H9 (cell line): ENCODE measurements at regions not wholly inside any gene's neighbourhood (a gene's known extent, or its start where the extent isn't known, plus 50 kb on each side); places are given as distances from the start of the nearest gene placed in this dataset.

ENCODE experiments used
- DNase-seq: peaks from one replicate; pipeline ENCODE4 v3.0.0-alpha.2; 2017
- H2AFZ ChIP-seq: one replicate; pipeline ENCODE4 v1.6.1; 2013; ENCODE audit warnings: mild to moderate bottlenecking, low read length, control low read depth, moderate library complexity
- H2AK5ac ChIP-seq: 2 replicates; pipeline ENCODE4 v1.6.1; 2013; ENCODE audit warnings: low read length, control low read depth, mixed read lengths; ENCODE audit not compliant: insufficient read length
- H2BK120ac ChIP-seq: one replicate; pipeline ENCODE4 v1.6.1; 2013; ENCODE audit warnings: low read depth, mild to moderate bottlenecking, low read length, control low read depth, inconsistent platforms; ENCODE audit not compliant: poor library complexity, severe bottlenecking
- H2BK12ac ChIP-seq: 2 replicates; pipeline ENCODE4 v1.6.1; 2013; ENCODE audit warnings: low read length, control low read depth, mixed read lengths, low read depth; ENCODE audit not compliant: insufficient read length
- H2BK15ac ChIP-seq: 2 replicates; pipeline ENCODE4 v1.6.1; 2013; ENCODE audit warnings: low read depth, low read length, control low read depth
- H2BK20ac ChIP-seq: one replicate; pipeline ENCODE4 v1.6.1; 2013; ENCODE audit warnings: low read depth, mild to moderate bottlenecking, low read length, control low read depth, inconsistent platforms; ENCODE audit not compliant: poor library complexity, severe bottlenecking
- H2BK5ac ChIP-seq: 2 replicates; pipeline ENCODE4 v1.6.1; 2013; ENCODE audit warnings: low read length, control low read depth, mixed read lengths; ENCODE audit not compliant: insufficient read length
- H3K14ac ChIP-seq: 2 replicates; pipeline ENCODE4 v1.6.1; 2013; ENCODE audit warnings: low read length, control low read depth; ENCODE audit not compliant: insufficient read depth
- H3K18ac ChIP-seq: 2 replicates; pipeline ENCODE4 v1.6.1; 2013; ENCODE audit warnings: low read depth, mild to moderate bottlenecking, mixed read lengths, low read length, control low read depth; ENCODE audit not compliant: insufficient read length
- H3K23ac ChIP-seq: 2 replicates; pipeline ENCODE4 v1.6.1; 2013; ENCODE audit warnings: low read length, control low read depth, mixed read lengths, low read depth; ENCODE audit not compliant: insufficient read length
- H3K23me2 ChIP-seq: 2 replicates; pipeline ENCODE4 v1.6.1; 2013; ENCODE audit warnings: low read depth, mild to moderate bottlenecking, mixed read lengths, low read length, control low read depth; ENCODE audit not compliant: insufficient read length, poor library complexity, severe bottlenecking
- H3K27ac ChIP-seq: 2 replicates; pipeline ENCODE4 v1.5.1; 2013; ENCODE audit warnings: low read length, control low read depth, mixed read lengths, low read depth; ENCODE audit not compliant: insufficient read length
- H3K27me3 ChIP-seq: 2 replicates; pipeline ENCODE4 v1.6.1; 2013; ENCODE audit warnings: low read length, control low read depth, inconsistent platforms; ENCODE audit not compliant: insufficient read depth
- H3K4ac ChIP-seq: 2 replicates; pipeline ENCODE4 v1.6.1; 2013; ENCODE audit warnings: low read depth, mild to moderate bottlenecking, control low read depth, inconsistent platforms, low read length, moderate library complexity
- H3K4me1 ChIP-seq: 2 replicates; pipeline ENCODE4 v1.6.1; 2013; ENCODE audit warnings: low read length, control low read depth, inconsistent platforms; ENCODE audit not compliant: insufficient read depth
- H3K4me2 ChIP-seq: 2 replicates; pipeline ENCODE4 v1.6.1; 2013; ENCODE audit warnings: low read length, control low read depth, mixed read lengths; ENCODE audit not compliant: insufficient read length, insufficient read depth
- H3K56ac ChIP-seq: 2 replicates; pipeline ENCODE4 v1.6.1; 2013; ENCODE audit warnings: low read depth, mild to moderate bottlenecking, mixed read lengths, low read length, control low read depth; ENCODE audit not compliant: insufficient read length
- H3K79me1 ChIP-seq: 2 replicates; pipeline ENCODE4 v1.6.1; 2013; ENCODE audit warnings: low read depth, mild to moderate bottlenecking, moderate library complexity, low read length, control low read depth, inconsistent platforms; ENCODE audit not compliant: insufficient read depth, poor library complexity, severe bottlenecking
- H3K79me2 ChIP-seq: 2 replicates; pipeline ENCODE4 v1.6.1; 2013; ENCODE audit warnings: low read length, control low read depth, inconsistent platforms; ENCODE audit not compliant: insufficient read depth
- H3K9ac ChIP-seq: 2 replicates; pipeline ENCODE4 v1.6.1; 2013; ENCODE audit warnings: low read length, control low read depth, mixed read lengths; ENCODE audit not compliant: insufficient read length; ENCODE audit errors: extremely low read depth
- H3K9me3 ChIP-seq: one replicate; pipeline ENCODE4 v1.6.1; 2013; ENCODE audit warnings: low read depth, low read length, inconsistent platforms; ENCODE audit not compliant: control insufficient read depth
- H3T11ph ChIP-seq: one replicate; pipeline ENCODE4 v1.6.1; 2013; ENCODE audit warnings: mild to moderate bottlenecking, low read length, control low read depth, inconsistent platforms
- H4K20me1 ChIP-seq: one replicate; pipeline ENCODE4 v1.6.1; 2013; ENCODE audit not compliant: control insufficient read depth, insufficient read length, insufficient read depth
- H4K5ac ChIP-seq: 2 replicates; pipeline ENCODE4 v1.6.1; 2013; ENCODE audit warnings: low read depth, mild to moderate bottlenecking, mixed read lengths, low read length, control low read depth; ENCODE audit not compliant: insufficient read length
- H4K8ac ChIP-seq: replicated peaks from 2 replicates; pipeline ENCODE4 v1.6.1; 2013; ENCODE audit warnings: low read length, control low read depth, mixed read lengths, low read depth; ENCODE audit not compliant: insufficient read length
- H4K91ac ChIP-seq: 2 replicates; pipeline ENCODE4 v1.6.1; 2013; ENCODE audit warnings: low read depth, mild to moderate bottlenecking, moderate library complexity, mixed read lengths, low read length, control low read depth; ENCODE audit not compliant: insufficient read length
- H3K27ac Mint-ChIP-seq, 3 experiments: 2 replicates in 2 of 3; 3 replicates in 1 of 3; pipeline ENCODE4 v1.8.0; 2020 to 2021; ENCODE audit warnings: mixed read lengths in 3 of 3, mild to moderate bottlenecking in 1 of 3, moderate library complexity in 1 of 3
- H3K27me3 Mint-ChIP-seq: 2 replicates; pipeline ENCODE4 v1.8.0; 2021; ENCODE audit warnings: low read depth, mild to moderate bottlenecking, moderate library complexity, mixed read lengths
- H3K36me3 Mint-ChIP-seq, 3 experiments: 2 replicates in 2 of 3; 3 replicates in 1 of 3; pipeline ENCODE4 v1.8.0; 2020 to 2021; ENCODE audit warnings: low read depth in 3 of 3, mixed read lengths in 3 of 3; ENCODE audit not compliant: insufficient read depth in 1 of 3
- H3K4me1 Mint-ChIP-seq, 2 experiments: 2 replicates each; pipeline ENCODE4 v1.8.0; 2020; ENCODE audit warnings: mixed read lengths in 2 of 2
- H3K4me3 Mint-ChIP-seq, 2 experiments: 2 replicates in 1 of 2; 3 replicates in 1 of 2; pipeline ENCODE4 v1.8.0; 2020 to 2021; ENCODE audit warnings: mild to moderate bottlenecking in 2 of 2, mixed read lengths in 2 of 2, moderate library complexity in 1 of 2
- H3K9me3 Mint-ChIP-seq, 2 experiments: 2 replicates in 1 of 2; 3 replicates in 1 of 2; pipeline ENCODE4 v1.8.0; 2020; ENCODE audit warnings: mild to moderate bottlenecking in 2 of 2, mixed read lengths in 2 of 2, moderate library complexity in 1 of 2
- WGBS: extraction: QIAGEN DNeasy Blood & Tissue Kit; methylation state at CpG from one replicate; pipeline ENCODE4 v1.1.7; 2013; ENCODE audit warnings: missing lambda C conversion rate, low lambda C conversion rate, mixed read lengths; ENCODE audit not compliant: insufficient read length; ENCODE audit errors: extremely low coverage; 5-methylcytosine and 5-hydroxymethylcytosine counted together
- TF ChIP-seq, protein P1 (sequence below): fragments of 200-600 bp; sonication (generic); conservative IDR thresholded peaks from 3 replicates; pipeline ENCODE4 v1.8.0; 2021; ENCODE audit warnings: antibody characterized with exemption, mild to moderate bottlenecking

DNA sequence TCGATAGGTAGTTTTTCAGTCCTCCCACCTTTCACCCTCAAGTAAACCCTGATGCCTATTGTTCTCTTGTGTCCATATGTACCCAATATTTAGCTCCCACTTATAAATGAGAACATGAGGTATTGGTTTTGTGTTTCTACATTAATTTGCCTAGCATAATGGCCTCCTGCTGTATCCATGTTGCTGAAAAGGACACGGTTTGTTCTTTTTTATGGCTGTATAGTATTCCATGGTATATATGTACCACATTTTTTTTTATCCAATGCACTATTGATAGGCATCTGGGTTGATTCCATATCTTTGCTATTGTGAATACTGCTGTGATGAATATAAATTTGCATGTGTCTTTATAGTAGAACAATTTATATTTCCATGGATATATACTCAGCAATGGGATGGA is 199.2 kb downstream of the RAB28 start:
- no peak overlapping the region for H3K4ac ChIP-seq
- no peak overlapping the region for H2BK120ac ChIP-seq
- H3K56ac ChIP-seq = no peak overlapping the region
- H4K20me1 ChIP-seq = no peaks in the 10 kb centered on the region
- no peak overlapping the region for H3K23ac ChIP-seq
- no CpG with 5 or more reads among the region's 2 CpGs for WGBS
- H2BK20ac ChIP-seq = no peak overlapping the region
- no peak overlapping the region for H3K4me2 ChIP-seq
- H4K5ac ChIP-seq = no peak overlapping the region
- Mint-ChIP-seq H3K27me3 (no peaks in the 10 kb centered on the region), H3K9me3 (peaks cover 12 to 18% of the 10 kb centered on the region in 2 experiments; a peak in 4 of 5 replicates), H3K36me3 (peaks cover 0 to 4% (median 0%) of the 10 kb centered on the region in 3 experiments; a peak in 2 of 7 replicates), H3K4me1 (peaks cover 2 to 6% of the 10 kb centered on the region in 2 experiments; a peak in 3 of 4 replicates), H3K4me3 (no peak overlapping the region), H3K27ac (no peak overlapping the region)
- no peaks in the 10 kb centered on the region for H3K9me3 ChIP-seq
- H3K9ac ChIP-seq = no peak overlapping the region
- H3K27me3 ChIP-seq = no peaks in the 10 kb centered on the region
- no peaks in the 10 kb centered on the region for H3K23me2 ChIP-seq
- H3T11ph ChIP-seq = no peak overlapping the region
- H2BK5ac ChIP-seq = no peak overlapping the region
- H3K79me1 ChIP-seq = no peaks in the 10 kb centered on the region
- no peak overlapping the region for H3K14ac ChIP-seq
- H3K27ac ChIP-seq = no peak overlapping the region
- no peaks in the 10 kb centered on the region for H3K4me1 ChIP-seq
- H4K91ac ChIP-seq = no peak overlapping the region
- DNase-seq = no peak
- no peaks in the 10 kb centered on the region for H3K79me2 ChIP-seq
- no peak overlapping the region for H2BK12ac ChIP-seq
- no peak overlapping the region for H4K8ac ChIP-seq
- TF ChIP-seq, protein P1, sequence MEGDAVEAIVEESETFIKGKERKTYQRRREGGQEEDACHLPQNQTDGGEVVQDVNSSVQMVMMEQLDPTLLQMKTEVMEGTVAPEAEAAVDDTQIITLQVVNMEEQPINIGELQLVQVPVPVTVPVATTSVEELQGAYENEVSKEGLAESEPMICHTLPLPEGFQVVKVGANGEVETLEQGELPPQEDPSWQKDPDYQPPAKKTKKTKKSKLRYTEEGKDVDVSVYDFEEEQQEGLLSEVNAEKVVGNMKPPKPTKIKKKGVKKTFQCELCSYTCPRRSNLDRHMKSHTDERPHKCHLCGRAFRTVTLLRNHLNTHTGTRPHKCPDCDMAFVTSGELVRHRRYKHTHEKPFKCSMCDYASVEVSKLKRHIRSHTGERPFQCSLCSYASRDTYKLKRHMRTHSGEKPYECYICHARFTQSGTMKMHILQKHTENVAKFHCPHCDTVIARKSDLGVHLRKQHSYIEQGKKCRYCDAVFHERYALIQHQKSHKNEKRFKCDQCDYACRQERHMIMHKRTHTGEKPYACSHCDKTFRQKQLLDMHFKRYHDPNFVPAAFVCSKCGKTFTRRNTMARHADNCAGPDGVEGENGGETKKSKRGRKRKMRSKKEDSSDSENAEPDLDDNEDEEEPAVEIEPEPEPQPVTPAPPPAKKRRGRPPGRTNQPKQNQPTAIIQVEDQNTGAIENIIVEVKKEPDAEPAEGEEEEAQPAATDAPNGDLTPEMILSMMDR = no peak
- no peak overlapping the region for H2AK5ac ChIP-seq
- H2BK15ac ChIP-seq = no peak overlapping the region
- H3K18ac ChIP-seq = no peak overlapping the region
- no peak overlapping the region for H2AFZ ChIP-seq
